CD4-positive, alpha-beta T cell treated with Interleukin-12 subunit alpha and Interleukin-12 subunit beta, for 1 hour (primary cell): ENCODE measurements at regions not wholly inside any gene's neighbourhood (a gene's known extent, or its start where the extent isn't known, plus 50 kb on each side); places are given as distances from the start of the nearest gene placed in this dataset.

Experiments
- DNase-seq: peaks from one replicate; pipeline ENCODE4 v3.0.0-alpha.2; 2020

- no peak for DNase-seq
Measured at GRCh38 chr5:164651546-164652275, 1146.3 kb downstream of the MAT2B start.

GRCh38 chr5:164652276-164652660 is 1146.8 kb downstream of the MAT2B start:
- no peak for DNase-seq

- DNase-seq, result no peak
Measured at GRCh38 chr5:164663198-164663989, 1158.0 kb downstream of the MAT2B start.

- DNase-seq, result no peak
Measured at GRCh38 chr5:164671640-164672039, 1166.2 kb downstream of the MAT2B start.

- DNase-seq, result no peak
Measured at GRCh38 chr5:164672205-164672604, 1166.8 kb downstream of the MAT2B start.

GRCh38 chr5:164672931-164673694 is 1167.7 kb downstream of the MAT2B start:
- DNase-seq, result no peak

GRCh38 chr5:164679461-164679860 is 1174.0 kb downstream of the MAT2B start:
- no peak for DNase-seq

- DNase-seq, result no peak
Measured at GRCh38 chr5:164680216-164680615, 1174.8 kb downstream of the MAT2B start.

GRCh38 chr5:164680812-164681520 is 1175.5 kb downstream of the MAT2B start:
- no peak for DNase-seq

GRCh38 chr5:164687391-164687790 is 1182.0 kb downstream of the MAT2B start:
- no peak for DNase-seq

GRCh38 chr5:164688437-164688836 is 1183.0 kb downstream of the MAT2B start:
- no peak for DNase-seq

GRCh38 chr5:164708831-164709230 is 1203.4 kb downstream of the MAT2B start:
- no peak for DNase-seq

GRCh38 chr5:164713682-164714081 is 1208.3 kb downstream of the MAT2B start:
- DNase-seq, result no peak

GRCh38 chr5:164721116-164721515 is 1215.7 kb downstream of the MAT2B start:
- no peak for DNase-seq

- DNase-seq, result no peak
Measured at GRCh38 chr5:164721656-164722055, 1216.2 kb downstream of the MAT2B start.

GRCh38 chr5:164722702-164723101 is 1217.3 kb downstream of the MAT2B start:
- no peak for DNase-seq

GRCh38 chr5:164727012-164727411 is 1221.6 kb downstream of the MAT2B start:
- DNase-seq, result no peak

GRCh38 chr5:164728733-164729132 is 1223.3 kb downstream of the MAT2B start:
- no peak for DNase-seq

- no peak for DNase-seq
Measured at GRCh38 chr5:164735334-164735733, 1229.9 kb downstream of the MAT2B start.

GRCh38 chr5:164741376-164741775 is 1236.0 kb downstream of the MAT2B start:
- no peak for DNase-seq

- DNase-seq, result no peak
Measured at GRCh38 chr5:164742025-164742424, 1236.6 kb downstream of the MAT2B start.

- no peak for DNase-seq
Measured at GRCh38 chr5:164746723-164747122, 1241.3 kb downstream of the MAT2B start.

GRCh38 chr5:164747371-164747770 is 1242.0 kb downstream of the MAT2B start:
- no peak for DNase-seq
